GM18868 (cell line): ENCODE measurements at regions not wholly inside any gene's neighbourhood (a gene's known extent, or its start where the extent isn't known, plus 50 kb on each side); places are given as distances from the start of the nearest gene placed in this dataset.

ENCODE experiments used
- ATAC-seq: cut with Tn5 transposase; IDR thresholded peaks from one replicate; pipeline ENCODE4 v1.9.1; 2021; ENCODE audit warnings: mild to moderate bottlenecking, moderate library complexity; ENCODE audit not compliant: unreplicated experiment

GRCh38 chr1:69203166-69203565 is 364.6 kb upstream of the LRRC7 start:
- no peak for ATAC-seq

DNA sequence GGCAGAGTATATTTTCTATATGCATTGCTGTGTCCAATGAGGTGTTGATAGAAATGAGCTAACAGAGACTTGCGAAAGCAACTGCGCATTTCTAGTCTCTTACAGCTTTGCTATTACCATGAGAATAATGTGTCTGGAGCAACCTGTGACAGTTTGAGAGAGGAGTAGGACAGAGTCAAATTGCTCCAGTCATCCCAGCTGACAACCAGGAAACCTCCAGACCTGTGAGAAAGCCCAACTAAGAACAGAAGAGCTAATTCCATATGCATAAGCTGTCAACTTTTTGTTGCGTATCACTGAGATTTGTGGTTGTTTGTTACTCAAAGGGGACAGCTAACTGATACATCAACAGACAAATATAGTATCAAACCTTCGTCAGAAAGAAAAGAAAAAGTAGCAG is 354.1 kb upstream of the LRRC7 start:
- no peak for ATAC-seq

- no peak for ATAC-seq
These were observed 351.8 kb upstream of the LRRC7 start for GRCh38 chr1:69215883-69216282.

- ATAC-seq = no peak
These were observed 347.1 kb upstream of the LRRC7 start for GRCh38 chr1:69220672-69221071.

DNA sequence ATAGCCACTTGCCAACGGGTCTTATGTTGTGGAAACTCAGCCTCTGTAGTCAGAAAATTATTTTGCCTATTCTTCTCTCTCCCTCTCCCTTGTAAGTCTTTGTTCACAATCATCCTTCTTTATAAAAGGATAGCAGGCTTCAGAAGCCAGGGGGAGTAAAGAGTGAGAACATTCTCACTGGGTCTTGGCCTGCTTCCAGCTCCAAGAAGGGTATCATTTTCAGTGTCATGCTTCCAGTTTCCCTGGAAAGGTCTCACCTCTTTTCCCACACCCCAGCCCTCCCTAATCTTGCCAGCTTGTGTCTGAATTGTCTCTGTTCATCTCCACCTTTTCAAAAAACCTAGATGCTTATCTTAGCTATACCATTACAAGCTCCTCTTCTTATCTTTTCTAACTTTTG is 346.2 kb upstream of the LRRC7 start:
- ATAC-seq = no peak

DNA sequence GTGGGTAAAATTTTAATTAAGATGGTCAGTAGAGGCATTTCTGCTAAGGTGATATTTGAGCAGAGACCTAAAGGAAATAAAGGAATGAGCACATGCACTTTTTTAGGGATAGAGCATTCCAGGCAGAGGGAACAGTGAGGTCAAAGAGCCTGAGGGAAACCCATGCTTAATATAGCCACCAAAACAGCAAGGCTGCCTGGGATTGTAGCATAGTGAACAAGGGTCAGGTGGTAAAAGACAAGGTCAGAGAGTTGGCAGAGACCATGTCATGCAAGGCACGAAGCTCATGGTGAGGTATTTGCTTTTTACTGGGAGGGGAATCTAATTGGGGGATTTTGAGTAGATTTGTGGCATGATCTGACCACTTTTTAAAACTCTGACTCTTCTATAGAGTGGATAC is 344.6 kb upstream of the LRRC7 start:
- ATAC-seq = no peak

DNA sequence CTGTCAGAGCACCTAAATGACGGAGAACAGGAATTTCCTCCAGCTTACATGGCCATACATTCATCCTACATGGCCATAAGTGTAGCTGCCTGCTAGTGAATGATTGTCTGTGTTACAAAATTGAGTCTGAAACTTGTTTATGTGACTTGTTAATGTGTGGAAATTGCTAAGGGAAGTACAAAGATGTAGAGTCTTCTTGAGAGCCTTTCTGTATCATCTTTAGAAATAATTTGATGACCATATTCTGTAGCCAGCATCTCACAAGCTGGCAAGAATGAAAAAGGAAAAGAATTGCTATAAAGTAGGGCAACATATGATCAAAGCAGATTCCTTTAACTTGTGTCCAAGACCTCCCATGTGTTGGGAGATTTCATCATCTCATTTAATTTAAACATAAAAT is 339.2 kb upstream of the LRRC7 start:
- no peak for ATAC-seq

DNA sequence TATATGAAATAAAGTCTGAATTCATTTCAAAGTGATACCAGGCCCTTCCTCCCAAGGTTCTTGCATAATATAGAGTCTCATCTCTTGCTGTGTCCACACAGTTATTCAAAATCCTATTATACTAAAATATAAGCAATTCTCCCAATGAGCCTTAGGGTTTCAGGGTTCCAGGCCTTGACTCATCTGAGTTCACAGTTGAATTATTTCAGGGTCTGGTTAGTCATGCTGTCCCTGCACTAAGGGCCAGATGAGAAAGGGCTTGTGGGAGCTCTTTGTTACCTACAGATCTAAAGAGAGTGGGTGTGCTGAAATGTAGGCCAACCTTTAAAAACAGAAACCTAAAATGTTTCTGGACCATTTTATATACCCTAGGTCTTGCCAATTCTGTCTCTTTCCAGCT is 337.5 kb upstream of the LRRC7 start:
- ATAC-seq = no peak

- ATAC-seq = no peak
These were observed 334.3 kb upstream of the LRRC7 start for GRCh38 chr1:69233463-69233862.

- ATAC-seq = no peak
These were observed 323.5 kb upstream of the LRRC7 start for GRCh38 chr1:69244211-69244610.

DNA sequence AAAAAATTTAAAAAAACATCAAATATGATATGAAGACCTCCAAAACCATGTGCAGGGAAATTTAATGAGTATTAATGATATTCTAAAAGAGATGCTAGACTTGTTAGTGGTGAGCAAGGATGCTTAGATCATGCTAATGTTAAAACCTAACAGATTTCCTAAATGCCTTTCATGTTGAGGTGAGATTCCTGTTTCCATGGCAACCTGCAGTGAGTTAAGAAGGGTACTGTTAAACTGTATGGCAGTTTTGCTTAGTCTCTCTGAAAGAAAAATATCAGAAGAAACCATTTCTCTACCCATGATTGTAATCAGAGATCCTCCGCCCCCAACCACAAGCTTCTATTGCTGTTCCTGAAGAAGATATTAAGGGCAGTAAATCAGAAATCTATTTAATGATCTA is 321.6 kb upstream of the LRRC7 start:
- no peak for ATAC-seq

DNA sequence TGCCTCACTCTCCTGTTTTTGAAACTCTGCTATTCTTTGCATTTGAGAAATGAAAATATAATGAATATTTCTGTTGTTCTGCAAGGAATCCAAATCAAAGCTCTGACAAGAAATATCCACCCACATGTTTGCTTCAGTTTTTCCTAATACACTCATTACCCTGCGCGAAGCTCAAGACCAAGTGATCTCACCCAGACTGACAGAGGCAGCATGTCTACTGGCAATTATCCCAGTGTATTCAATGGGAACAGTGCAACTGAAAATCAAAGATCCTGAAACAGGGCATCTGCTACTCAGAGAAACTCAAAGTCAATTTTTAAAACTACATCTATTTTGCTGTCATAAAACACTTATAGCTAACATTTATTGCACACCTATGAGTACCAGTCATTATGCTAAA is 321.0 kb upstream of the LRRC7 start:
- no peak for ATAC-seq

- ATAC-seq = no peak
These were observed 315.0 kb upstream of the LRRC7 start for GRCh38 chr1:69252696-69253095.

- no peak for ATAC-seq
These were observed 311.7 kb upstream of the LRRC7 start for GRCh38 chr1:69256036-69256435.

DNA sequence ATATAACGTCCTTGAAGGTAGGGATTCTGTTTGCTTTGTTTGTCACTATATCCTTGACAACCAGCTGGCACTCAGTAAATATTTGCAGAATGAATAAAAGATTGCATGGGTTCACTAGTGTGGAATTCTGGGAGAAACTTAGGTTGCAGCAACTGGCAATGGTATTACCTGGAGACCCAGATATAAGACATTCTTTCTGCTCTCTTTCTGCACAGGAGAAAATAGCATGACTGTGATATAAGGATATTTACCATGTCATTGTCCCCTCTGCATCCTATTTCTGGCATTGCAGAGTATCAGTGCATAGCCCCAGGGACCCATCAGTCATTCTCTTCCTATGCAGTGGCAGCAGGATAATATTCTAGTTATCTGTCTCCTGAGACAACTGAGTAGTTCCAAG is 308.9 kb upstream of the LRRC7 start:
- ATAC-seq = no peak

GRCh38 chr1:69263921-69264391 is 303.8 kb upstream of the LRRC7 start:
- no peak for ATAC-seq

- no peak for ATAC-seq
These were observed 298.2 kb upstream of the LRRC7 start for GRCh38 chr1:69269491-69269890.

DNA sequence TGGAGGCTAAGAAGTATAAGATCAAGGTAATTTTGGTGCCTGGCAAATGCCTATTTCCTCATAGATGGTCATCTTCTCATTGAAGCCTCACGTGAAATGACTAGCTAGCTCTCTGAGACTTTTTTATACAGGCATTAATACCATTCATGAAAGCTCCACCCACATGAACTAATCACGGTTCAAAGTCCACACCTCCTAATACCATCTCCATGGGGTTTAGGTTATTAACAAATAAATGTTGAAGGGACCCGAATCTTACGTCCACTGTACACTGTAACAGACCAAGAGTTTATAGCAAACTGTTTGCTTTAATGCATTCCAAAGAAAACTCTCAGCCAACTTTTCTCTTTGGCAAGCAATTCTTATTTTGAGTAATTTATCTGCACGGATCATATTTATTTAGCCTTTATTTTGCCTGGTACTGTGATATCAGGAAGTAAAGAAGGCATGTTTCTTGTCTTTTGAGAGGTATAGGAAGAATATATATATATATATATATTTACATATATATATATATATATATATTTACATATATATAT is 296.1 kb upstream of the LRRC7 start:
- no peak for ATAC-seq

DNA sequence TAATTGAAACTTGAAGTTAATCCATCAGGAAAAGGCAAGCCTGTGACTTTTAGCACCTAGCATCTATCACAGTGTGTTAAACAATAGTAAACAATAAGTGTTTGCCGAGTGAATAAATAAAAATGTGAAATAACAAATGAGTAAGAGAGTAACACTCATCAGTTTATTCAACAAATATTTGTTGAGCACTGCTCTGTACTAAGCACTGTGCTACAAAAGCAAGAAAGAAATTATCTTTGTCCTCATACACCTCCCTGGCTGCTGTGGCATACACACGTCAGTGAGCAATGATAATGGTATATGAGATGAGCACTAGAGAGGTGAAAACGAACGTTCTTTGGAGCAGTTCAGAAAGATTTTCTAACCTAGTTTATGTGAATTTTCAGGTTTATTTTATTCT is 295.0 kb upstream of the LRRC7 start:
- ATAC-seq = no peak

DNA sequence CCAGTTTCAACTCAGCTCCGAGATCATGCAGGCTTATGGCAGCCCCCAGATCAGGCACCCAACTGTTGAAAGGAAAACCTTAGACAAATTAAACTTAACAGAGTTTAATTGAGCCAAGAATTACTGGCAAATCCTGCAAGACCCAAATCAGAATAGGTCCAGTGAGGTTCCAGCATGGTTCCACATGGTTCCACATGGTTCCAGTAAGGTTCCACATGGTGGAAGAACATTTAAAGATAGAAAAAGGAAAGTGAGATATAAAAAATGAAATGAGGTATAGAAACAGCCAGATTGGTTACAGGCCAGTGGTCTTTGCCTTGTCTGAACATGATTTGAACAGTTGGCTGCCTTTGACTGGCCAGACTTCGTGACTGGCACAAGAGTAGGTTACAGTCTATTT is 288.8 kb upstream of the LRRC7 start:
- no peak for ATAC-seq

- no peak for ATAC-seq
These were observed 284.2 kb upstream of the LRRC7 start for GRCh38 chr1:69283516-69283915.

DNA sequence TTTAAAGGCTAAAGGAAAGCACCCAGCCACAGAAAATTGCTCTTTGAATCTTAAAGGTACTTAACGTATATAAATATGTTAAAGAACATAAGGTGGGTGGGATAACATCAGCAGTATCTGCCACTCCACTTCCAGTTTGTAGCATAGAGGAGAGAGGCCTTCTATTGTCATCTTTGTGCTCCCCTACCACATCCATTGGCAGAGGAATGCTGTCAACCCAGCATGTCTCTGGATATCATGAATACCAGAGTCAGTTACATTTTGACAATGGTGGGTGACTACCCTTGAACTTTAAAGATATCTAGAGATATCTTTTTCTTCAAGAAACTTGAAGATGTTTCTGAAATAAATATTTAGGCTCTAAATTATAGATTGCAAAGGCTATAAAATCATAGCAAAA is 283.2 kb upstream of the LRRC7 start:
- ATAC-seq = no peak

- ATAC-seq = no peak
These were observed 279.3 kb upstream of the LRRC7 start for GRCh38 chr1:69288416-69288815.

GRCh38 chr1:69290291-69290690 is 277.4 kb upstream of the LRRC7 start:
- ATAC-seq = no peak
